Panc1 (cell line): ENCODE measurements at regions not wholly inside any gene's neighbourhood (a gene's known extent, or its start where the extent isn't known, plus 50 kb on each side); places are given as distances from the start of the nearest gene placed in this dataset.

Source experiments
- ATAC-seq: fragments of 200-7000 bp; cut with Tn5 transposase; 2 replicates; pipeline ENCODE4 v1.9.1; 2020; ENCODE audit warnings: mild to moderate bottlenecking, moderate library complexity
- BruUV-seq: library from RNA; stranded (reverse); fragments of 400-500 nt; replicated peaks from 2 replicates; lab custom pipeline; 2021; lab: Mats Ljungman, UMichigan
- CTCF ChIA-PET: fragments of 300-600 bp; sonication (Branson Sonifier 250); formaldehyde crosslinking; loops from one replicate; lab custom pipeline; 2022; ENCODE audit warnings: antibody characterized with exemption; lab: Charles Lee
- POLR2A ChIA-PET: fragments of 300-600 bp; sonication (Branson Sonifier 250); formaldehyde crosslinking; loops from one replicate; lab custom pipeline; 2022; ENCODE audit warnings: antibody characterized with exemption; lab: Charles Lee
- DNase-seq: peaks from one replicate; pipeline ENCODE4 v3.0.0-alpha.2; 2010; ENCODE audit warnings: low read depth, low spot score
- H3K27ac ChIP-seq: 2 replicates; pipeline ENCODE4 v1.5.1; 2011; ENCODE audit warnings: mild to moderate bottlenecking, low read length, inconsistent platforms
- H3K27me3 ChIP-seq: fragments of 200-500 bp; sonication (Bioruptor generic); 2 replicates; pipeline ENCODE4 v1.6.0; 2014; ENCODE audit warnings: low read length, inconsistent platforms; ENCODE audit not compliant: control insufficient read depth, insufficient read depth
- H3K36me3 ChIP-seq: fragments of 200-500 bp; sonication (Bioruptor generic); 2 replicates; pipeline ENCODE4 v1.5.1; 2014; ENCODE audit warnings: inconsistent platforms, mild to moderate bottlenecking, low read length, moderate library complexity; ENCODE audit not compliant: control insufficient read depth, insufficient read depth
- H3K4me1 ChIP-seq: 2 replicates; pipeline ENCODE4 v1.5.1; 2011; ENCODE audit warnings: inconsistent platforms, mild to moderate bottlenecking, low read length, moderate library complexity; ENCODE audit not compliant: control insufficient read depth, insufficient read depth
- H3K4me3 ChIP-seq, 2 experiments: 2 replicates each; pipeline ENCODE4 v1.5.1; 2011 to 2012; ENCODE audit warnings: low read depth in 2 of 2, low read length in 2 of 2, mild to moderate bottlenecking in 2 of 2, inconsistent platforms in 1 of 2, moderate library complexity in 1 of 2
- H3K9me3 ChIP-seq: fragments of 200-500 bp; sonication (Bioruptor generic); 2 replicates; pipeline ENCODE4 v1.5.1; 2014; ENCODE audit warnings: low read depth, mild to moderate bottlenecking, inconsistent platforms, low read length, moderate library complexity; ENCODE audit not compliant: control insufficient read depth, insufficient read depth
- POLR2AphosphoS5 ChIP-seq: IDR thresholded peaks from 2 replicates; pipeline ENCODE4 v1.6.1; 2012; ENCODE audit warnings: mild to moderate bottlenecking, low read depth, low read length, moderate library complexity
- SIN3A ChIP-seq: IDR thresholded peaks from 2 replicates; pipeline ENCODE4 v1.6.1; 2012; ENCODE audit warnings: low read depth, mild to moderate bottlenecking, low read length, moderate library complexity, borderline replicate concordance; ENCODE audit not compliant: insufficient read depth
- TCF7L2 ChIP-seq: IDR thresholded peaks from 2 replicates; pipeline ENCODE4 v1.6.1; 2011; ENCODE audit warnings: mild to moderate bottlenecking, low read depth, low read length, inconsistent platforms
- in situ Hi-C: cut with HindIII; loops from 2 replicates; pipeline ENCODE4 v1.10.0; 2016; ENCODE audit warnings: low sequenced_read_pairs, low pct_unique_long_range_greater_than_20kb
- intact Hi-C: fragments of 100-400 bp; cut with micrococcal nuclease; formaldehyde crosslinking; loops from one replicate; pipeline ENCODE4 v1.10.0; 2022; ENCODE audit not compliant: unreplicated experiment
- TF ChIP-seq, protein P1 (sequence below), 2 experiments: IDR thresholded peaks; 2 replicates each; pipeline ENCODE4 v1.6.1; 2011 to 2012; ENCODE audit warnings: low read depth in 2 of 2, control low read depth in 1 of 2, low read length in 1 of 2, mild to moderate bottlenecking in 1 of 2, moderate library complexity in 1 of 2; ENCODE audit not compliant: insufficient read depth in 1 of 2
- TF ChIP-seq, protein P2 (sequence below): fragments of 450-650 bp; IDR thresholded peaks from 2 replicates; pipeline ENCODE4 v1.5.1; 2017; ENCODE audit warnings: mild to moderate bottlenecking

DNA sequence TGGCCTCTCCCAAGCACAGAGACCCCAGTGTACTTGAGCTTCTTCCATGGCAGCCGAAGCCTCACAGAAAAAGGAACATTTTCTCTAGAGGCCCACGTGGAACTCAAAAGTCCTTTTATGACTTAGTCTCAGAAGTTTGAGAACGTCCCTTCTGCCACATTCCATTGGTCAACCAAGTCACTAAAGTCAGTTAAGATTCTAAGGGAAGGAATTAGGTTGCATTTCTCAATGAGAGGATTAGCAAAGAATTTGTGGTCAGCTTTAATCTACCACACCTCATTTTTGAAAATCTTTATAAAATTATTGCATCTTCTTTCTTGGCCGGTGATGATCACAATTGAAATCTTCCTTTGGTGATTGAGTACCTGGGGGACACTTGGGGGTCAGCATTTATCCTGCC is 279.9 kb upstream of the TBX3 start:
- Histone ChIP-seq H3K27ac (no peak overlapping the region), H3K4me3 (no peak overlapping the region), H3K36me3 (no peaks in the 10 kb centered on the region), H3K4me1 (no peaks in the 10 kb centered on the region), H3K27me3 (no peaks in the 10 kb centered on the region), H3K9me3 (no peaks in the 10 kb centered on the region)
- CTCF ChIA-PET, result no interaction called here
- DNase-seq (no peak), ATAC-seq (no peak)
- in situ Hi-C loops (no loop called here), intact Hi-C loops (no loop called here)
- TF ChIP-seq, protein P1, sequence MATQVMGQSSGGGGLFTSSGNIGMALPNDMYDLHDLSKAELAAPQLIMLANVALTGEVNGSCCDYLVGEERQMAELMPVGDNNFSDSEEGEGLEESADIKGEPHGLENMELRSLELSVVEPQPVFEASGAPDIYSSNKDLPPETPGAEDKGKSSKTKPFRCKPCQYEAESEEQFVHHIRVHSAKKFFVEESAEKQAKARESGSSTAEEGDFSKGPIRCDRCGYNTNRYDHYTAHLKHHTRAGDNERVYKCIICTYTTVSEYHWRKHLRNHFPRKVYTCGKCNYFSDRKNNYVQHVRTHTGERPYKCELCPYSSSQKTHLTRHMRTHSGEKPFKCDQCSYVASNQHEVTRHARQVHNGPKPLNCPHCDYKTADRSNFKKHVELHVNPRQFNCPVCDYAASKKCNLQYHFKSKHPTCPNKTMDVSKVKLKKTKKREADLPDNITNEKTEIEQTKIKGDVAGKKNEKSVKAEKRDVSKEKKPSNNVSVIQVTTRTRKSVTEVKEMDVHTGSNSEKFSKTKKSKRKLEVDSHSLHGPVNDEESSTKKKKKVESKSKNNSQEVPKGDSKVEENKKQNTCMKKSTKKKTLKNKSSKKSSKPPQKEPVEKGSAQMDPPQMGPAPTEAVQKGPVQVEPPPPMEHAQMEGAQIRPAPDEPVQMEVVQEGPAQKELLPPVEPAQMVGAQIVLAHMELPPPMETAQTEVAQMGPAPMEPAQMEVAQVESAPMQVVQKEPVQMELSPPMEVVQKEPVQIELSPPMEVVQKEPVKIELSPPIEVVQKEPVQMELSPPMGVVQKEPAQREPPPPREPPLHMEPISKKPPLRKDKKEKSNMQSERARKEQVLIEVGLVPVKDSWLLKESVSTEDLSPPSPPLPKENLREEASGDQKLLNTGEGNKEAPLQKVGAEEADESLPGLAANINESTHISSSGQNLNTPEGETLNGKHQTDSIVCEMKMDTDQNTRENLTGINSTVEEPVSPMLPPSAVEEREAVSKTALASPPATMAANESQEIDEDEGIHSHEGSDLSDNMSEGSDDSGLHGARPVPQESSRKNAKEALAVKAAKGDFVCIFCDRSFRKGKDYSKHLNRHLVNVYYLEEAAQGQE (IDR thresholded peaks at IDR 0.05; ENCODE audit: insufficient read depth in 1 of 2, low read depth in 2 of 2, low read length in 1 of 2), result no peak
- TF ChIP-seq, protein P2, sequence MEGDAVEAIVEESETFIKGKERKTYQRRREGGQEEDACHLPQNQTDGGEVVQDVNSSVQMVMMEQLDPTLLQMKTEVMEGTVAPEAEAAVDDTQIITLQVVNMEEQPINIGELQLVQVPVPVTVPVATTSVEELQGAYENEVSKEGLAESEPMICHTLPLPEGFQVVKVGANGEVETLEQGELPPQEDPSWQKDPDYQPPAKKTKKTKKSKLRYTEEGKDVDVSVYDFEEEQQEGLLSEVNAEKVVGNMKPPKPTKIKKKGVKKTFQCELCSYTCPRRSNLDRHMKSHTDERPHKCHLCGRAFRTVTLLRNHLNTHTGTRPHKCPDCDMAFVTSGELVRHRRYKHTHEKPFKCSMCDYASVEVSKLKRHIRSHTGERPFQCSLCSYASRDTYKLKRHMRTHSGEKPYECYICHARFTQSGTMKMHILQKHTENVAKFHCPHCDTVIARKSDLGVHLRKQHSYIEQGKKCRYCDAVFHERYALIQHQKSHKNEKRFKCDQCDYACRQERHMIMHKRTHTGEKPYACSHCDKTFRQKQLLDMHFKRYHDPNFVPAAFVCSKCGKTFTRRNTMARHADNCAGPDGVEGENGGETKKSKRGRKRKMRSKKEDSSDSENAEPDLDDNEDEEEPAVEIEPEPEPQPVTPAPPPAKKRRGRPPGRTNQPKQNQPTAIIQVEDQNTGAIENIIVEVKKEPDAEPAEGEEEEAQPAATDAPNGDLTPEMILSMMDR, result no peak
- TF ChIP-seq TCF7L2 (no peak), POLR2AphosphoS5 (no peak), SIN3A (no peak)
- no TSS peak for BruUV-seq
- POLR2A ChIA-PET, result no interaction called here

DNA sequence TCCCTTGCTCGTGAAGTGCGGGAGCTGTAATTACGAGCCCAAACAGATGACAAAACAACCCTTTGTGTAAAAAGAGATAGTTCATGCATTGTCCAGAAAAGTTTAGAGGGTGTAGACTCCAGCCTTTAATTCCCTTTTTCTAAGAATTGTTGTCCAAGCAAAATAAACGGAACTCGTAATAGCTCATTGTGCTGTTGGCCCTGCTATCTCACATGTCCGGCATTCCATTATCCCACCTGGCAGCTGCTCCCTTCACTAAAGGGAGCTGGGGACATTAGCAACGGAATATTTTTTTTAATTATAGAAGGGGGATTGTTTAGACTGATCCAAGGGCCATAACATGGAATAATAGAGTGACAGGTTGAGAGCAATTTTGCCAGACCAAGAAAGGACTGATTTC is 277.5 kb upstream of the TBX3 start:
- POLR2A ChIA-PET, result no interaction called here
- intact Hi-C loops (no loop called here), in situ Hi-C loops (no loop called here)
- no TSS peak for BruUV-seq
- H3K4me1 ChIP-seq, result no peaks in the 10 kb centered on the region
- H3K9me3 ChIP-seq, result no peaks in the 10 kb centered on the region
- H3K27me3 ChIP-seq, result no peaks in the 10 kb centered on the region
- H3K36me3 ChIP-seq, result no peaks in the 10 kb centered on the region
- CTCF ChIA-PET, result no interaction called here
- no peak for ATAC-seq
- TF ChIP-seq TCF7L2 (no peak), SIN3A (no peak), POLR2AphosphoS5 (no peak)
- TF ChIP-seq, protein P1 (IDR thresholded peaks at IDR 0.05; ENCODE audit: insufficient read depth in 1 of 2, low read depth in 2 of 2, low read length in 1 of 2), result no peak
- TF ChIP-seq, protein P2, result no peak
- H3K27ac ChIP-seq, result no peak overlapping the region
- DNase-seq, result no peak
- H3K4me3 ChIP-seq, result no peak overlapping the region
